ENCODE measurements at regions not wholly inside any gene's neighbourhood (a gene's known extent, or its start where the extent isn't known, plus 50 kb on each side); places are given as distances from the start of the nearest gene placed in this dataset.
"Not testable (repeated sequence)": the region's sequence is repeated elsewhere in the genome, so short reads cannot be mapped to it uniquely, and the experiment has no call there.

DNA sequence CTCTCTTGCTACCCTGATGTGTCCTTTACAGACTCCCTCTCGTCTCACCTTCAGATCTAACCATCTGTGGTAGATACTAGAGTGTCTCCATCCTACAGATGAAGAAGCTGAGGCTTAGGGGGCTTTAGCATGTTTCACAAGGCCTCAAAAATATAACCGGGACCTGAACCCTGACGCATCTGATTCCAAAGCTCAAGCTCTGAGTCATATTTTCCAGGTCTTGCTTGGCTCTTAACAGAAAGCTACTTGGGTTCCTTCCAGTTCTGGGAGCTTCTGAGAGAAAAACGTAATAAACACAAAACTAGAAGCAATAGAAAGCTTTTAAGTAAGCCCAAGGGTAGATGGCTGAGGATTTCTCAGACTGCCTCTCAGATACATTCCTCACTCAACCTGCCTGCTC, 224.3 kb upstream of the EEF2KMT start:
- in situ Hi-C loops (cut with MboI; ENCODE audit: low sequenced_read_pairs) = no loop called here

DNA sequence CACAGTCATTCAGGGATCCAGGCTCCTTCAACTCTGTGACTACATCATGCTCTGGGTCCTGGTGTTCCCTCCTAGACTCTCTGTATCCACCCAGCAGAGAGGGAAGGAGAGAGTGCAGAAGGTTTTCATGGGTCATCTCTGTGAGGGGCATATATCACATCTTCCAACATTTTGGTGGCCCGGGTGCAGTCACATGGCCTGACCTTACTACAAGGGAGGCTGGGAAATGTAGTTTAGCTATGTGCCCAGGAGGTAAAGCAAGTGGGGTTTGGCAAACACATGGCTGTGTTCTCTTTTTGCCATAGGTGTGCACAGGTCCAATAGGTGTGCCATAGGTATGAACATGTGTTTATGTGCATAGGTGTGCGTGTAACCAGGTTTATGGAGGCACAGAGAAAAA, 222.2 kb upstream of the EEF2KMT start:
- in situ Hi-C loops (cut with MboI; ENCODE audit: low sequenced_read_pairs) = no loop called here

DNA sequence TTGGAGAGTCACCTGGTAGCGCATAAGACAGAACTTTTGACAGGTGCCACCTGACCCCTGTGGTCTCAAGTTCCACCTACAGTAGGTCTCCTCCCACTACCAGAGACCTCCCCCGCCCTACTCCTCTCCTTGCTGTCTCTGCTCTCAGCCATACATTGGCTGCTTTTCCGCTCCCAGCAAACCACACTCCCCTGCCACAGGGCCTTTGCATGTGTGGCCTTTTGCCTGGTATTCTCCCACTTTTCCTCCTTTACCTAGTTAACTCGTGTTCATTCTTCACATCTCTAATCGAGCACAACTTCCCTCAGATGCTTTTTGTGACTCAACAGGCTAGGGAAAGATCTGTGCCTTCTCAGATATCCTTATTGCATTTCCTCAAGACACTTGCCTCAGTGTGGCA, 218.3 kb upstream of the EEF2KMT start:
- in situ Hi-C loops (cut with MboI; ENCODE audit: low sequenced_read_pairs) = no loop called here

DNA sequence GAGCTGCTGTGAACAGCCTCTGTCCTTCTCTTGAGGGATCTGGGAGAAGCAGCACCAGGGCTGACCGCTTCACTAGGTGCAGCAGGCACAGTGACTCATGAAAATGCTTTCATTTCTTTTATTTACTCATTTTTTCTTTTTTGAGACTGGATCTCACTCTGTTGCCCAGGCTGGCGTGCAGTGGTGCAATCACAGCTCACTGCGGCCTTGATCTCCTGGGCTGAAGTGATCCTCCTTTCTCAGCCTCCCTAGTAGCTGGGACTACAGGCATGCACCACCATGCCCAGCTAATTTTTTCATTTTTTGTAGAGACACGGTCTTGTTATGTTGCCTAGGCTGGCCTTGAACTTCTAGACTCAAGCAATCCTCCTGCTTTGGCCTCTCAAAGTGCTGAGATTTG, 216.8 kb upstream of the EEF2KMT start:
- in situ Hi-C loops (cut with MboI; ENCODE audit: low sequenced_read_pairs) = no loop called here

DNA sequence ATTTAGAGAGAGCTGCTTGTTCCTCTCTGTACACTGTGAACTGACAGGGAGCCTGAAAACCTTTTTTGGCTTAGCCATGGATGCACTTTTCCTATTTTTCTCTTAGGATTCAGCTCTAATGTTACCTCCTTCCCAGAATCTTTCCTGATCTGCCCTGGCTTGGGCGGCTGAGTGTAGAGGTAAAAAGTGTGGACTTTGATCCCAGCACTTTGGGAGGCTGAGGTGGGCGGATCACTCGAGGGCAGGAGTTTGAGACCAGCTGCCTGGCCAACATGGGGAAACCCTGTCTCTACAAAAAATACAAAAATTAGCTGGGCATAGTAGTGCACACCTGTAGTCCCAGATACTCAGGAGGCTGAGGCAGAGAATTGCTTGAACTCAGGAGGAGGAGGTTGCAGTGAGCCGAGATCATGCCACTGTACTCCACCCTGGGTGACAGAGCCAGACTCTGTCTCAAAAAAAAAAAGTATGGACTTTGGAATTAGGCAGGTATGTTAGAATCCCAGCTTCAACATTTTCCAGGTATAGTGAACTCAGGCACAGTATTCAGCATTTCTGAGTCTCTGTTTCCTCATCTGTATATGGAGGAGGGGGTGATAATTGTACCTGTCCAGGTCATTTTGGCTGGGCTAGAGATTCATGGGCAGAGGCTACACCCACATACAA, 212.5 kb upstream of the EEF2KMT start:
- in situ Hi-C loops (cut with MboI; ENCODE audit: low sequenced_read_pairs) = no loop called here

DNA sequence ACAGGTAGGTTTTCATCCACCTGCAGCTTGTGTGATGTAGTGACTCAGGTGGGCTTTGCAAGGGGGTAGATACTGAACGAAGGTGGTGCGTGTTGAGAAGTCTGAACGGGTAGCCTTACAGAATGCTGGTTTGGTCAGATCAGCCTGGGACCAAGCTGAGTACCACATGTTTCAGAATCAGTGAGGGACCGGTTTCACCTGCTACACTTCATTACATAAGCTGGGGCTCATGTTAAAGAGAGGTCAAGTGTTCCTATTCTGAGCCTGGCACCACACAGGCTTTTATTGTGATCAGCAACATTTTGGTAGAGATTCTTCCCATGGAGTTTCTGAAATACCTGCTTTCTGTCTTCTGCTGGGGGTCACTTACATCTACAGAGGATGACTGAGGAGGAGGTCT, 207.4 kb upstream of the EEF2KMT start:
- in situ Hi-C loops (cut with MboI; ENCODE audit: low sequenced_read_pairs) = no loop called here

DNA sequence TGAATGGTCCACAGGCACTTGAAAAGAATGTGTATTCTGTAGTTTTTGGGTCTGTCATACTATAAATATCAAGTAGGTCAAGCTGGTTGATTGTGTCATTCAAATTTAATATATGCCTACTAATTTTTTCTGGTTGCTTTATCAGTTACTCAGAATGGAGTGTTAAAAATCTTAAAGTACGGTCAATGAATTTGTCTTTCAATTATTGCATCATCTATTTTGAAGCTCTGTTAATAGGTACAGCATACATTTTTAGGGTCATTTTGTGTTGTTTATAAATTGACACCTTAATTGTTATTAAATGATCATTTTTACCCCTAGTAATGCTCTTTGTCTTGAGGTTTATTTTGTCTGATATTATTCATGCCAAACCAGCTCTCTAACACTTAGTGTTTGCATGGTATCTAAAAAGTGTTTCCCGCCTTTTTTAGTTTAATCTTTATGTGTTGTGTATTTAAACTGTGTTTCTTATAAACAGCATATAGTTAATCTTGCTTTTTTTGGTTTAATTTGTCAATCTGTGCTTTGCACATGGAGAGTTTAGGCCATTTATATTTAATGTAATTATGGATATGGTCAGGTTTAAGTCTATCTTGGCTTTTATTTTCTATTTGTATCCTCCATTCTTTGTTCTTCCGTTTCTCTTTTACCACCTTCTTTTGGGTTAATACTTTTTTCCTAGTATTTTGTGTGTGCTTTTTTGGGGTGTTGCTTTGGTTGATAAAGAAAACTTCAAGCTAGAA, 204.9 kb upstream of the EEF2KMT start:
- in situ Hi-C loops (cut with MboI; ENCODE audit: low sequenced_read_pairs) = no loop called here

DNA sequence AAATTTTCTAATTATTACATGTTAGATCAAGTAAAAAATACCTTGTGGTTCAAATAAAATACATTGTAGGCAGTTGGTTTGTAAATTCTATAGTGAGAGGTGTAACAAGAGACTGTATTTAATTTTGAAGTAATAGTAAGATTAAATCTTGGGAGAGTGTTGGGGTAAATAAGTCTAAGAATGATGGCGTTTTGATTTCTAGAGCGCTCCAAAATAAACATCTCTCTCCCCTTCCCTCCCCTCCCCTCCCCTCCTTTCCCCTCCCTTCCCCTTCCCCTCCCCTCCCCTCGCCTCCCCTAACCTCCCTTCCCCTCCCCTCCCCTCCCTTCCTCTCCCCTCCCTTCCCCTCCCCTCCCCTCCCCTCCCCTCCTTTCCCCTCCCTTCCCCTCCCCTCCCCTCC, 200.6 kb upstream of the EEF2KMT start:
- in situ Hi-C loops (cut with MboI; ENCODE audit: low sequenced_read_pairs) = no loop called here

DNA sequence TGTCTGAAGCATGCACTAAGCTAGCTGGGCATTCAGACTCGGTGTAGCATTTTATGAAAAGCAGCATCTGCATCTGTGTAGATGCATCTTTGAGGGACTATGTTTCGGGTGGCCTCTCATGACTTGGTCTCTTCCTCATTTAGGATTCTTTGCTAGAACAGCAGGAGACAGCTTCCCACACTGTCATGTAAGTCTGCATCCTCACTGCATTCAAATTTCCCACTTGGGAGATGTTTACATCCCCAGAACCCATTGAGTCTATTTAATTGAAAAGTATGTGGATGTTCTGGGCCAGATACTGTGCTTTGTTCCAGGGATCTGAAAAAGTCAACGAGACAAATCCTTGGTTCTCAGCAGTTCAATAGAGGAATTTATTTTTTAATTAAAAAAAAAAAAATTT, 198.6 kb upstream of the EEF2KMT start:
- in situ Hi-C loops (cut with MboI; ENCODE audit: low sequenced_read_pairs) = no loop called here

DNA sequence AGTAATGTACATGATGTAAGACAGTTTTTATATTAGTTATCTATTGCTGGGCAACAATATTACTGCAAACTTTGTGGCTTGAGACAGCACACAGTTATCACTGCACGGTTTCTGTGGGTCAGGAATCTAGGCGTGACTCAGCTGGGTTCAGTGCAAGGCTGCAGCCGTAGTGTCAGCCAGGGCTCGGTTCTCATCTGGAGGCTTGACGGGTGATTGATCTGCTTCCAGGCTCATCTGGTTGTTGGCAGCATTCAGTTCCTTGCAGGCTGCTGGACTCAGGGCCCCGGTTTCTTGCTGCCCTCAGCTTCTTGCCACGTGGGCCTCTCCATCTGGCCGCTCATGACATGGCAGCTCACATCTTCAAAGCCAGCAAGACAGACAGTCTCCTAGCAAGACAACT, 197.7 kb upstream of the EEF2KMT start:
- in situ Hi-C loops (cut with MboI; ENCODE audit: low sequenced_read_pairs) = not testable (repeated sequence)

DNA sequence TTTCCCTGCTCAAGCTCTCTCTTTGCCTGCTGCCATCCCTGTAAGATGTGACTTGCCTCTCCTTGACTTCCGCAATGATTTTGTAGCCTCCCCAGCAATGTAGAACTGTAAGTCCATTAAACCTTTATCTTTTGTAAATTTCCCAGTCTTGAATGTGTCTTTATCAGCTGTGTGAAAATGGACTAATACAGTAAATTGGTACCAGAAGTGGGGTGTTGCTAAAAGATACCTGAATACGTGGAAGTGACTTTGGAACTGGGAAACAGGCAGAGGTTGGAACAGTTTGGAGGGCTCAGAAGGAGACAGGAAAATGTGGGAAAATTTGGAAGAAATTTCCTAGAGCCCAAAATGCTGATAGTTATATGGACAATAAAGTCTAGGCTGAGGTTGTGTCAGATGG, 184.6 kb upstream of the EEF2KMT start:
- in situ Hi-C loops (cut with MboI; ENCODE audit: low sequenced_read_pairs) = not testable (repeated sequence)

DNA sequence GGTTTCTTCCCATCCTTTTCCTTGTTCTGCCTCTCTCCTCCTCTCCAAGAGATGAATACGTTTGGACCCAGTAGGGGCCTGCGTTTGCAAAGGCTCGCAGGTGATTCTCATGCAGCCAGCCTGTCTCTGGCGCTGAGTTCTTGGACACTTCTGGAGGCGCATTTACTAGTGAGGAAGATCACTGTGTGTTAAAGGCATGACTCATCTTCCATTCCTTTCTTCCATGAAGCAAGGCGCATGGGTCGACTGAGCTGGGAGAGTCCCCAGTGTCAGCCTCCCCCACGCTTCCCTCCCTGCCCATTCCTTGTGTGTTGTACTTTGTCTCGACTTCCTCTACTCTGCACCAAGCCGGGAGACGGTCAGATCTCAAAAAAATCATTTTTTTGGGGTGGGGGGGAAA, 159.9 kb upstream of the EEF2KMT start:
- in situ Hi-C loops (cut with MboI; ENCODE audit: low sequenced_read_pairs) = no loop called here

DNA sequence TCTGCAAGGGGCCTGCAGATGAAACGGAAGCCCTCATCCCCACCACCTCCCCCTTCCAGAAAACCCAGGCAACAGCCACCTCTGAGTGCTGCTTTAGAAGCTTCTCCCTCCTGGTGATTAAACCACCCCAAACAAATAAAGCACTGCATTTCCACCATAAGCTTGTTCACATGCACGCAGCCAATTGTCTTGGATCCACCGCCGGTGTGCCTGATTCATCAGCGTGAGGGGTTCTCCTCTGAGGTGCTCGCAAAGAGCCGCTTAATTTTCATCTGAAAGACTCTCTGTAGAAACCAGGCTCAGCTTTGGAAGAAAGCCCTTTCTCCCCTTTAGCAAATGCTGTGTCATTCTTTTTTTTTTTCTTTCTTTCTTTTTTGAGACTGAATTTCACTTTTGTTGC, 155.2 kb upstream of the EEF2KMT start:
- in situ Hi-C loops (cut with MboI; ENCODE audit: low sequenced_read_pairs) = no loop called here

DNA sequence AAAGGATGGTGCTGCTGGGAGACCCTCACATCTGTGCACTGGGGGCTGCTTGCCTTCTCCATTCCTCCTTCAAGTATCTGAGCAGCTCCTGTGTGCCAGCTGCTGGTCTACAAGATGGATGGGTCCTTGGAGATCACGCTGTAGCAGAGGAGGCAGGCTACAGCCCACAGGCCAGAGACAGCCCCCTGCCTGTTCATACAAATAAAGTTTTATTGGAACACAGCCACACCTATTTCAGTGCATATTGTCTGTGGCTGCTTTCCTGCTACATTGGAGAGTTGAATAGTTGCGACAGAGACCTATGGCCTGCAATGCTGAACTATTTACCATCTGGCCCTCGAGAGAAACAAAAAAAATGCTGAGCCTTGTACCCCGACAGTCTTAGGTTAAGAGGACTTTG, 149.8 kb upstream of the EEF2KMT start:
- in situ Hi-C loops (cut with MboI; ENCODE audit: low sequenced_read_pairs) = loop anchor here (25.0 kb wide), 1 partner anchor 240 kb away; no protein-coding TSS in a partner anchor

DNA sequence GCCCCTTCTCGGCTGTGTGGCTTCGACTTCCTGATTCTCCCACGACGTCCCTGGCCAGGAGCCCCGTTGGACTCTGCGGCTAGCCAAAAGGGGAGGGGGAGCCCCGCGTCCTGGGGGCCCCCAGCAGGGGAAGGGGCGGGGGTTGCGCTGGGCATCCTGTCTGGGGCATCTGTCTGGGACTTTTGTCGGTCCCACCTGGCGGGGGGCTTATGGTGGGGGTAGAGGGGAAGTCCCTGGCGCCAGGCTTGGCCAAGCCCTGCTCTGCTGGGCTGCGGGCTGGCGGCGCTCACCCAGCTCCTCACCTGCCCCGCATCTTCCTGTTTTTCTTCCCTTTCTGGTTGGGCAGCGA, 142.7 kb upstream of the EEF2KMT start:
- in situ Hi-C loops (cut with MboI; ENCODE audit: low sequenced_read_pairs) = loop anchor here (25.0 kb wide), 1 partner anchor 247 kb away; no protein-coding TSS in a partner anchor

DNA sequence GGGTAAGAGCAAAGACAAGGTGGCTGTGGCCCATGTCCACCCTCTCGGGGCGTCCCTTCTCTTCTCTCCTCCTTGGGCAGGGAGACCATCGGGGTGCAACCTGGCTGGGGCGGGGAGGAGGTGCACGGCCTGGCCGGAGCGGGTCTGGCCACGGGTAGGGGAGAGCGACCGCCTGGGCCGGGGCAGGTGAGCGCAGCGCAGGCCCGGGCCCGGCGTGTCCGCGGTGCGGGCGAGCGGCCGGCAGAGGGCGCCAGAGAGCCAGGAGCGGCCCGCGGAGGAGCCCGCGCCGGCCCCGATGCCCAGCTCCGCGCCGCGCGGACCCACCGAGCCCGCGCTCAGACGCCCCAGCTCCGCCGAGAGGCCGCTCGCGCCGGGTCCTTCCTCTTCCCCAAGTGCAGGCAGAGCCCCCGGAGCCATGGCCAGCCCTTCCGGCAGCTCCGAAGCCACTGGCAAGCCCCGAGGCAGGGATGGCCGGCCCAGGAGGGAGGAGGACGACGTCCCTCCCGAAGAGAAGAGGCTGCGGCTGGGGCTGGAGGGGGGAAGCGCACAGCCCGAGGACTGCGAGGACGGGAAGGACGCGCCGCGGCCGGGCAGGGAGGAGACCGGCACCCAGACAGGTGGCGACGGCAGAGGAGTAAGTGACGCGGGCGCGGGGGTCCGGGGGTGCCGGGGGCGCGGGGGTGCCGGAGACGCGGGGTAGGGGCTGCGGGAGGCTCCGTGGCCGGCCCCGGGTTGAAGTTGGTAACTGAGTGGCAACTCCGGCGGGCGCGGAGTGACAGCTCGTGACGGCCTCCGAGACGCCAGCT, 142.1 kb upstream of the EEF2KMT start:
- in situ Hi-C loops (cut with MboI; ENCODE audit: low sequenced_read_pairs) = loop anchor here (25.0 kb wide), 1 partner anchor 248 kb away; no protein-coding TSS in a partner anchor

DNA sequence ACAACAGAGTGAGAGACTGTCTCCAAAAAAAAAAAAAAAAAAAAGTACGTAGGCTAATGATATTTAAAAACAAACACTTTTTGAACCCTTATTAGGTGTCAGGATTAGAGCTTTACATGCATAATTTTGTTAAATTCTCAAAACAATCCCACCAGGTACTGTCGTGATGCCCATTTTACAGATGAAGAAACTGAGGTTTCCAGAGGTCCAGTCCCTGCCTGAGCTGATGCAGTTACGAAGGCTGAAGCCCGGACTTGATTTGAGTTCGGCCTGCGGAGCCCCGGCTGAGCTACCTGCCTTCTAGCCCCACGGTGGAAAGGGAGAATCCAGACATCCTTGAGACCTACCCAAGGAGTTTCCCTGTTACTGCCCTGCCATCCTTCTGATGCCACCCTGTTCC, 137.5 kb upstream of the EEF2KMT start:
- in situ Hi-C loops (cut with MboI; ENCODE audit: low sequenced_read_pairs) = loop anchor here (25.0 kb wide), 1 partner anchor 252 kb away; no protein-coding TSS in a partner anchor

DNA sequence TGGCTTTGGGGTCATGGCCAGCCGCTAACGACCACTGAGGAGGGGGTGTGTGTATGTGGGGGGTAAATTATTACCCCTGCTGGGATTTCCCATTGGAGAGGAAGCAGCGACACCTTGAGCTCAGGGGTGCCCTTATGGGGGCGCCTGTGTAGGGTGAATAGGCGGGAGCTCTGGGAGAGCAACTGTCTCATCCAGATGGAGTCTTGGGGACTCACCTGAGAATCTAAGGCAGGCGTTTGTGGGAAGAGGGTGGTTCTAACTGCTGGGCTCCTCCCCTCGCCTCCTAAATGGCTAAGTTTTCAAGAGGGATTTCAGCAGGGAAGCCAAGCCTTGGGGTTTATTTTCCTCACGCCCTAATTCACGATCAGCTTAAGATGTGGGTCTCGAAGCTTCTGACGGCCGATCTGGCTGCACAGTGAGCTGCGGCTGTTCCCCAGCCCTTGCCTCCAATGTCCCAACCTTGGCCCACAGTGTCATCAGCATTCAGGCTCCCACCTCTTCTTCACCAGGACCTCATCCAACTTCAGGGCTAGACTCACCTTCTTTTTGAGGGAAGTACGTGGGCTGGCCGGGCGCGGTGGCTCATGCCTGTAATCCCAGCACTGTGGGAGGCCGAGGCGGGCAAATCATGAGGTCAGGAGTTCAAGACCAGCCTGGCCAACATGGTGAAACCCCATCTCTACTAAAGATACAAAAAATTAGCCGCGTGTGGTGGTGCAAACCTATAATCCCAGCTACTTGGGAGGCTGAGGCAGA, 136.9 kb upstream of the EEF2KMT start:
- in situ Hi-C loops (cut with MboI; ENCODE audit: low sequenced_read_pairs) = loop anchor here (25.0 kb wide), 1 partner anchor 253 kb away; no protein-coding TSS in a partner anchor

DNA sequence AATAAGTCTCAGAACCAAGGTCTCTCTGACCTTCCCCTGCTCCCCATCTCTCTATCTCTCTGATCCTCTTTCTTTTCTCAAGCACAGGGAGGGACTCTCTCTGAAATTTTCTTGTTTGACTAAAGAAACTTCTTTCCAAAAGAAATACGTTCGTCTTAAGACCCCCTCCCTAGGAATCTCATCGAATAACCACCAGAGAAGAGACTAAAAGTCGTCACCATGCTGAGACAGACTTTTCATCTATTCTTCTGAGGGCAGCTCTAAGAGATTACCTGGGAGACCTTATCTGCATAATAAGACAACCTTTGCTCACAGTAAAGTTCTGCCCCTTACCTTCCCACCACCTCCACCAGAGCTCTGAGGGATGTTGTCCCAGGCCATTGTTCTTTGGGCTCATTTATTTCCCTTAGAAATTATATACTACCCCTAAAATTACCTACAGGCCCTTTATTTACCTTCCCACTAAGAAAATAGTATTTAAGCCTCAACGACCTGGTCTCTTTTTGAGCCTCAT, 133.7 kb upstream of the EEF2KMT start:
- in situ Hi-C loops (cut with MboI; ENCODE audit: low sequenced_read_pairs) = loop anchor here (25.0 kb wide), 1 partner anchor 256 kb away; no protein-coding TSS in a partner anchor

DNA sequence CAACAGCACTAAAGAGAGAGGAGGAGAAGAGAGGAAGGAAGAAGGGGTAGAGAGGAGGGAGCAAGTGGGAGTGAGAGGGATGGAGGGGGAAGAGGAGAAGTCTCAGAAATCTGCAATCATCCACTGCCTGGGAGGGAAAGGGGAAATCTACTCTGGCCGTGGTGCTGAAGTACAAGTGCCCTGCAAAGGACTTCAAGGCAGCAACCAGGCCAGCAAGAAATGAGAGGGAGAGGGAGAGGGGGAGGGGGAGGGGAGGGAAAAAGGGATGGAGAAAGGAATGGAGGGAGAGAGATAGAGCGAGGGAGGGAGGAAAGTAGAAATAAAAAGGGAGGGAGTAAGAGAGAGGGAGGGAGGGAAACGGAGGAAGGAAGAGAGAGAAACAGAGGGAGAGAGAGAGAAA, 130.8 kb upstream of the EEF2KMT start:
- in situ Hi-C loops (cut with MboI; ENCODE audit: low sequenced_read_pairs) = loop anchor here (25.0 kb wide), 1 partner anchor 259 kb away; no protein-coding TSS in a partner anchor

All from HL-60/S4 (cell line).